A673 (cell line): ENCODE measurements at regions not wholly inside any gene's neighbourhood (a gene's known extent, or its start where the extent isn't known, plus 50 kb on each side); places are given as distances from the start of the nearest gene placed in this dataset.

Experiments used
- BruUV-seq: library from RNA; stranded (reverse); fragments of 400-500 nt; replicated peaks from 2 replicates; lab custom pipeline; 2021; lab: Mats Ljungman, UMichigan
- CTCF ChIA-PET: fragments of 300-600 bp; sonication (Branson Sonifier 250); formaldehyde crosslinking; loops from one replicate; lab custom pipeline; 2022; ENCODE audit warnings: antibody characterized with exemption; lab: Charles Lee
- POLR2A ChIA-PET: fragments of 300-600 bp; sonication (Branson Sonifier 250); formaldehyde crosslinking; loops from one replicate; lab custom pipeline; 2022; ENCODE audit warnings: antibody characterized with exemption; ENCODE audit not compliant: low non-redundant PET; lab: Charles Lee
- DNase-seq: peaks from one replicate; pipeline ENCODE4 v3.0.0-alpha.2; 2015; ENCODE audit warnings: low spot score
- H3K27ac ChIP-seq: fragments of 200-600 bp; sonication (generic); 2 replicates; pipeline ENCODE4 v1.5.1; 2016; ENCODE audit warnings: mixed run types, low read depth, mild to moderate bottlenecking, mixed read lengths, antibody characterized with exemption, low read length; ENCODE audit not compliant: poor library complexity, severe bottlenecking
- H3K27me3 ChIP-seq: fragments of 200-600 bp; sonication (generic); replicated peaks from 2 replicates; pipeline ENCODE4 v1.6.1; 2017; ENCODE audit warnings: mixed run types, low read depth, mild to moderate bottlenecking, mixed read lengths, antibody characterized with exemption, low read length; ENCODE audit not compliant: insufficient read depth, poor library complexity
- H3K36me3 ChIP-seq: fragments of 200-600 bp; sonication (generic); 2 replicates; pipeline ENCODE4 v1.6.1; 2016; ENCODE audit warnings: mixed run types, mild to moderate bottlenecking, mixed read lengths, antibody characterized with exemption, low read length; ENCODE audit not compliant: insufficient read depth, poor library complexity, severe bottlenecking
- H3K4me1 ChIP-seq: fragments of 200-600 bp; sonication (generic); 2 replicates; pipeline ENCODE4 v1.6.1; 2017; ENCODE audit warnings: mixed run types, mild to moderate bottlenecking, mixed read lengths, antibody characterized with exemption, low read length; ENCODE audit not compliant: insufficient read depth, poor library complexity, severe bottlenecking
- H3K4me3 ChIP-seq: fragments of 200-600 bp; sonication (generic); 2 replicates; pipeline ENCODE4 v1.5.1; 2016; ENCODE audit warnings: low read depth, mixed run types, mild to moderate bottlenecking, mixed read lengths, low read length; ENCODE audit not compliant: poor library complexity, severe bottlenecking
- H3K9me3 ChIP-seq: fragments of 200-600 bp; sonication (generic); 2 replicates; pipeline ENCODE4 v1.6.1; 2016; ENCODE audit warnings: mixed run types, low read depth, mild to moderate bottlenecking, mixed read lengths, antibody characterized with exemption, low read length; ENCODE audit not compliant: poor library complexity, severe bottlenecking
- EZH2 ChIP-seq: fragments of 200-600 bp; sonication (generic); IDR thresholded peaks from 2 replicates; pipeline ENCODE4 v1.6.1; 2017; ENCODE audit warnings: borderline replicate concordance, low read depth, mild to moderate bottlenecking, mixed read lengths, antibody characterized with exemption, low read length; ENCODE audit not compliant: poor library complexity, severe bottlenecking
- intact Hi-C: fragments of 100-400 bp; cut with micrococcal nuclease; formaldehyde crosslinking; loops from one replicate; pipeline ENCODE4 v1.10.0; 2022; ENCODE audit not compliant: unreplicated experiment
- TF ChIP-seq, protein P1 (sequence below): fragments of 300-800, 200-600 bp; sonication (generic); conservative IDR thresholded peaks from 2 replicates; pipeline ENCODE4 v1.5.1; 2017; ENCODE audit warnings: low read depth, mild to moderate bottlenecking, antibody characterized with exemption, low read length, moderate library complexity, mixed read lengths

DNA sequence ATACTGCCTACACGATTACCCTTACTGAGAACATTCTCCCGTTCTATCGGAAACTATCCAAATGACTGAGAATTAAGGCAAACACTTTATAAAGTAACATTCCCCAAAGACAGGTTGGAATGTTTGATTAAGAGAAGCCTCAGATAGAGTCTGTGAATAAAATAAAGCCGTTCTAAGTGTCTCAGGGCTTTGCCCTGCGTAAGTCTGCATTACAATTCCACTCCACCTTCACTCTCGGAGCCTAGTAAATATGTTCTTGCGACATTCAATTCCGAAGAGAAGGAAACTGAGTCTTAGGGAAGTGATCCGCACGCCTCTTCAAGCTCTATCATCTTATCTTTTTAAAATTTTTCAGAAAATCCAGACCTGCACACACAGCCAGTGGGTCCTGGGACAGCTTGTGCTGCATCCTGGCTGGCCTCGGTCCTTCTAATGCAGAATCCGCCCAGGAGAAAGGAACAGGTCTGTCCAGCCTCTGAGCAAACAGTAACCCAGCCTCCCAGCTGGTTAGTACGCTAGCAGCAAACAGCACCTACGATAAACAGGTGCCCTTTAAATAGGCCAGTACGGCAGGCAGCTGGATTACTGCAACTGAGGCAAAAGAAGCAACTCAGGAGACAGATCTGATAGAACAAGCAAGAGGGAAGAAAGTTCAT, 254.1 kb upstream of the IRX3 start:
- POLR2A ChIA-PET = no interaction called here
- intact Hi-C loops = no loop called here

DNA sequence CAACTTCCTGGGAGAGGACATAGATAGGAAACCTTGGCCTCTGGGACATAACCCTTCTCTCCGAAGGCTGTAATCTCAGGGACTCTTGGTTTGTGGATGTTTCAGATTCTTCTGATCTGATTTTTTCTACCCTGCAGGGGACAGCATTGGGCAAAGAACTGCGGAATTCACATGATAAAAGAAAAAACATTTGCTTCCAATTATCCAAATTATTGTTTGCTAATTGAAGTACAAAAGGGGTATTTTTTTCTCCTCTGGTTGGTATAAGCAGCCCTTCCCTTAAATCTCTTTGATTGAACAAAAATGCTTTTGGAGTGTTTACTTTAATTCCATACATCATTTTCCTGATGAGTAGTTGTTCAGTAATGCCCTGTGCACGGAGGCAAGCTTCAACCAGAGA, 251.7 kb upstream of the IRX3 start:
- H3K4me3 ChIP-seq = no peak overlapping the region
- peak; percentile 26 for DNase-seq
- H3K27ac ChIP-seq = no peak overlapping the region
- no TSS peak for BruUV-seq
- TF ChIP-seq, protein P1, sequence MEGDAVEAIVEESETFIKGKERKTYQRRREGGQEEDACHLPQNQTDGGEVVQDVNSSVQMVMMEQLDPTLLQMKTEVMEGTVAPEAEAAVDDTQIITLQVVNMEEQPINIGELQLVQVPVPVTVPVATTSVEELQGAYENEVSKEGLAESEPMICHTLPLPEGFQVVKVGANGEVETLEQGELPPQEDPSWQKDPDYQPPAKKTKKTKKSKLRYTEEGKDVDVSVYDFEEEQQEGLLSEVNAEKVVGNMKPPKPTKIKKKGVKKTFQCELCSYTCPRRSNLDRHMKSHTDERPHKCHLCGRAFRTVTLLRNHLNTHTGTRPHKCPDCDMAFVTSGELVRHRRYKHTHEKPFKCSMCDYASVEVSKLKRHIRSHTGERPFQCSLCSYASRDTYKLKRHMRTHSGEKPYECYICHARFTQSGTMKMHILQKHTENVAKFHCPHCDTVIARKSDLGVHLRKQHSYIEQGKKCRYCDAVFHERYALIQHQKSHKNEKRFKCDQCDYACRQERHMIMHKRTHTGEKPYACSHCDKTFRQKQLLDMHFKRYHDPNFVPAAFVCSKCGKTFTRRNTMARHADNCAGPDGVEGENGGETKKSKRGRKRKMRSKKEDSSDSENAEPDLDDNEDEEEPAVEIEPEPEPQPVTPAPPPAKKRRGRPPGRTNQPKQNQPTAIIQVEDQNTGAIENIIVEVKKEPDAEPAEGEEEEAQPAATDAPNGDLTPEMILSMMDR = peak; percentile 48; the same call in 1 of the 2 replicates
- TF ChIP-seq EZH2 = no peak
- H3K9me3 ChIP-seq = no peaks in the 10 kb centered on the region
- no peaks in the 10 kb centered on the region for H3K36me3 ChIP-seq
- peaks cover 6% of the 10 kb centered on the region for H3K27me3 ChIP-seq
- no peaks in the 10 kb centered on the region for H3K4me1 ChIP-seq
- ChIA-PET CTCF (no interaction called here), POLR2A (no interaction called here)
- intact Hi-C loops = loop anchor here (10.0 kb wide), 1 partner anchor 417 kb away; no protein-coding TSS in a partner anchor

More for the DNA sequence above, 254.1 kb upstream of the IRX3 start:
- H3K4me1 ChIP-seq = no peaks in the 10 kb centered on the region
- H3K36me3 ChIP-seq = no peaks in the 10 kb centered on the region
- H3K27me3 ChIP-seq = peaks cover 6% of the 10 kb centered on the region
- no peaks in the 10 kb centered on the region for H3K9me3 ChIP-seq
- DNase-seq = no peak
- no peak overlapping the region for H3K4me3 ChIP-seq
- BruUV-seq = no TSS peak
- TF ChIP-seq, protein P1 = no peak
- no peak for TF ChIP-seq EZH2
- CTCF ChIA-PET = no interaction called here
- no peak overlapping the region for H3K27ac ChIP-seq

DNA sequence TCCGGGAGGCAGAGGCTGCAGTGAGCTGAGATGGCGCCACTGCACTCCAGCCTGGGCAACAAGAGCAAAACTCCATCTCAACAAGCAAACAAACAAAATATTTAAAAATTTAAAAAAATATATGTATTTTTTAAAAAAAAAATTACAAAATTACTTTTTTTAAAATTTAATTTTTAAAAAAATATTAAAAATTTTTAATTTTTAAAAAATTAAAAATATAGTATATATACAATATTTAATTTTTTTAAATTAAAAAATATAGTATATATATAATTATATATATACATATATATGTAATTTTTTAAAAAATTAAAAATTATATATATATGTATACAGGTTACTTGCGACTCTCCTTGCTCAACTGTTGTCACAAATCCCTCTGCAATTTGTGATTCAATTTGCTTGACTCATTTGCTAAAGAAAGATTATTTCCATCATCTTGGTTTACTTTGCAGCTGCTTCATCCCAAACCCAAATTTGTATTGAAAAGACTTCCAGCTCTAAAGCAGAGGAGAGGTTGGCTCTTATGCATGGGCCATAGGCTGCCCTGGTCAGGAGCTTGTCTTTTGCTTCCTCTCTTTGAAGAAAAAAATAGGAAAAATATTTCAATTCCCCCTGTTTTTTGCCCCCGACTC, 247.4 kb upstream of the IRX3 start:
- intact Hi-C loops = loop anchor here (10.0 kb wide), 1 partner anchor 421 kb away; no protein-coding TSS in a partner anchor
- TF ChIP-seq, protein P1 = no peak
- TF ChIP-seq EZH2 = no peak
- Histone ChIP-seq H3K36me3 (no peaks in the 10 kb centered on the region), H3K4me1 (no peaks in the 10 kb centered on the region), H3K27me3 (no peaks in the 10 kb centered on the region), H3K9me3 (no peaks in the 10 kb centered on the region), H3K27ac (no peak overlapping the region), H3K4me3 (no peak overlapping the region)
- DNase-seq = no peak
- ChIA-PET POLR2A (no interaction called here), CTCF (no interaction called here)
- no TSS peak for BruUV-seq
